GM06990 (cell line): ENCODE measurements at regions not wholly inside any gene's neighbourhood (a gene's known extent, or its start where the extent isn't known, plus 50 kb on each side); places are given as distances from the start of the nearest gene placed in this dataset.
"Not testable (repeated sequence)": the region's sequence is repeated elsewhere in the genome, so short reads cannot be mapped to it uniquely, and the experiment has no call there.

Source experiments
- DNase-seq: peaks from one replicate; pipeline ENCODE4 v3.0.0-alpha.2; 2011; ENCODE audit not compliant: insufficient read length; ENCODE audit errors: extremely low read depth
- H3K27me3 ChIP-seq: replicated peaks from 2 replicates; pipeline ENCODE4 v1.6.0; 2011; ENCODE audit warnings: low read length; ENCODE audit not compliant: control insufficient read depth, insufficient read depth
- H3K36me3 ChIP-seq: 2 replicates; pipeline ENCODE4 v1.5.1; 2011; ENCODE audit warnings: low read length; ENCODE audit not compliant: control insufficient read depth, insufficient read depth
- H3K4me3 ChIP-seq: replicated peaks from 2 replicates; pipeline ENCODE4 v1.5.1; 2011; ENCODE audit warnings: low read depth, mild to moderate bottlenecking, control low read depth, low read length
- TF ChIP-seq, protein P1 (sequence below): IDR thresholded peaks from 2 replicates; pipeline ENCODE4 v1.5.1; 2011; ENCODE audit warnings: low read length, control low read depth, mild to moderate bottlenecking, inconsistent platforms; ENCODE audit not compliant: insufficient read depth, poor library complexity, severe bottlenecking

DNA sequence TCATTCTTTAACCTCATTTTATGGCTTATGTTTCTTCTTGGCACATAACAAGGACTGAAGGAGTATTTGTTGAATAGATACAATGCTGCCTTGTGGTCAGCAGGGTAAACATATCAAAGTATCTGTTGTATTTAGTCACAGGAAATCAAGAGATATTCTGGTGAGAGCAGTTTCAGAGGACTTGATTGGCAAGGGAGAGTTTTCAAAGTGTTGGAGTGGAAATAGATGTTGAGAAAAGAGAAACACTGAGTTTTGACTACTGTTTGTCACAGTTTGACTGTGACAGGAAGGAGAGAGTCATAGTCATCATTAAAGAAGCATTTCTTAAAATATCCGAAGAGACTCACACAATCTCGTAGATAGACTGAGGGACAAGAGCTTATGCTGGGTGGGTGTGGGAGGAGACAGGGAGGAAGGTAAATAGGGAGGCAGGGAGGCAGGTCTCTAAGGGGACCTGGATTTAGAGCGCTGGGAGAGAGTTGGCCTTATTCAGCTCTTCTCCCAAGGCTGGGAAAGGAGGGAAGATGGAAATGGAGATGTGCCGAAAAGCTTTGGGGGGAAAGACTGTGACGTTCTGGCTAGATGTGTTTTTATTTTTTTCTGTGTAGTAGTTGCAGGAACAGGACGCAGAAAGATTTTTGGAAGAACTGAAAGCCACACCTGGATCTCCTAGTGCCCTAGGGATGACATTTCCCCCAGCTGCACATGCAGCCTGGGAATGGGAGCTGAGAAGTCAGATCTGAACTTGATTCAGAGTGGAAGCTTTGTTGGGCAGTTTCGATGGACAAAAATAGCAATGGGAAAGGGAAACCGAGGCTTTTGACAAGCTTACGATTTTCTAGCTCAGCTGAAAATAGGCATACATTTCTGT is 65.0 kb upstream of the IFNGR1 start:
- H3K27me3 ChIP-seq = no peaks in the 10 kb centered on the region
- H3K4me3 ChIP-seq = peak overlapping the region; percentile 47
- peak; percentile 66 for DNase-seq
- TF ChIP-seq, protein P1, sequence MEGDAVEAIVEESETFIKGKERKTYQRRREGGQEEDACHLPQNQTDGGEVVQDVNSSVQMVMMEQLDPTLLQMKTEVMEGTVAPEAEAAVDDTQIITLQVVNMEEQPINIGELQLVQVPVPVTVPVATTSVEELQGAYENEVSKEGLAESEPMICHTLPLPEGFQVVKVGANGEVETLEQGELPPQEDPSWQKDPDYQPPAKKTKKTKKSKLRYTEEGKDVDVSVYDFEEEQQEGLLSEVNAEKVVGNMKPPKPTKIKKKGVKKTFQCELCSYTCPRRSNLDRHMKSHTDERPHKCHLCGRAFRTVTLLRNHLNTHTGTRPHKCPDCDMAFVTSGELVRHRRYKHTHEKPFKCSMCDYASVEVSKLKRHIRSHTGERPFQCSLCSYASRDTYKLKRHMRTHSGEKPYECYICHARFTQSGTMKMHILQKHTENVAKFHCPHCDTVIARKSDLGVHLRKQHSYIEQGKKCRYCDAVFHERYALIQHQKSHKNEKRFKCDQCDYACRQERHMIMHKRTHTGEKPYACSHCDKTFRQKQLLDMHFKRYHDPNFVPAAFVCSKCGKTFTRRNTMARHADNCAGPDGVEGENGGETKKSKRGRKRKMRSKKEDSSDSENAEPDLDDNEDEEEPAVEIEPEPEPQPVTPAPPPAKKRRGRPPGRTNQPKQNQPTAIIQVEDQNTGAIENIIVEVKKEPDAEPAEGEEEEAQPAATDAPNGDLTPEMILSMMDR = no peak
- H3K36me3 ChIP-seq = no peaks in the 10 kb centered on the region

DNA sequence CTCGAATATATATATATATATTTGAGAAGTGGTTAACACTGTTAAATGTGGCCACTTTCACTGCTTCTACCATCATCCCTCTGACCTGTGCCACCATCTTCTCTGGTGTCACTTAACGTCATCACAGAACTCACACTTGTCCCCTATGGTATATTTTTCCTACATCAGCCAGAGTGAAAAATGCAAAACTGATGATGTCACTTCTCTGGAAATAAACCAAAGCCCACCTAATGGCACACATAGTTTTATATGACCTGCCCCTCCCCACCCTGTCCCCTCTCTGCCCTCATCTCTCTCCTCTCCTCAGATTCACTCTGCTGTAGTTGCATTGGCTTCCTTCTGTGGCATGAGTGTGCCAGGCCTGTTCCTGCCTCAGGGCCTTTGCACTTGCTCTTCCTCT is 63.9 kb upstream of the IFNGR1 start:
- no peaks in the 10 kb centered on the region for H3K36me3 ChIP-seq
- H3K27me3 ChIP-seq = no peaks in the 10 kb centered on the region
- TF ChIP-seq, protein P1 = no peak
- H3K4me3 ChIP-seq = no peak overlapping the region
- DNase-seq = no peak

DNA sequence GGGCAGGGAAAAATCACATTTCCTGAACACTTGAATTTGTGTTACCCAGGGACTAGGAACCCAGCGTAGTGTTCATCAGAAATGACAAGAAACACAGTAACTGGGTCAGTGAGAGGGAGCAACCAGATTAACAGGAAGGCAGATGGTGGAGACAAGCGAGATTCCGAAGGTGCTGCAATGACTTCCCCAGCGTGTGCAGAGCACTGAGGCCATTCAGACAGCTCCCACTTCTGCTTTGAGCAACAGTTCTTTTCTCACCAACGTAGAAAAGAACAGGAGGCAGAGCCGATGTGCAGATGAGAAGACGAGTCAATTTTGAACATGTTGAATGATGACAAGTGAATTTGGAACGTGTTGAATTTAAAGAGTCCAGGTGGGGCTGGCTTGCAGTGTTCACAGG is 63.1 kb upstream of the IFNGR1 start:
- Histone ChIP-seq H3K36me3 (no peaks in the 10 kb centered on the region), H3K4me3 (no peak overlapping the region), H3K27me3 (no peaks in the 10 kb centered on the region)
- TF ChIP-seq, protein P1 = no peak
- DNase-seq = peak; percentile 41

DNA sequence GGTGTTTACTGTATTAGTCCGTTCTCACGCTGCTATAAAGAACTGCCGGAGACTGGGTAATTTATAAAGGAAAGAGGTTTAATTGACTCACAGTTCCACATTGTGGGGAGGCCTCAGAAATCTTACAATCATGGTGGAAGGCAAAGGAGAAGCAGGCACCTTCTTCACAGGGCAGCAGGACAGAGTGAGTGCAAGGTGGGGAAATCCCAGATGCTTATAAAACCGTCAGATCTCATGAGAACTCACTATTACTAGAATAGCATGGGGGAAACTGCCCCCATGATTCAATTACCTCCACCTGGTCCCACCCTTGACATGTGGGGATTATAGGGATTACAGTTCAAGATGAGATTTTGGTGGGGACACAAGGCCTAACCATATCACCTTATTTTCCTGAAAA is 60.1 kb upstream of the IFNGR1 start:
- not testable (repeated sequence) for H3K4me3 ChIP-seq, H3K27me3 ChIP-seq, H3K36me3 ChIP-seq

DNA sequence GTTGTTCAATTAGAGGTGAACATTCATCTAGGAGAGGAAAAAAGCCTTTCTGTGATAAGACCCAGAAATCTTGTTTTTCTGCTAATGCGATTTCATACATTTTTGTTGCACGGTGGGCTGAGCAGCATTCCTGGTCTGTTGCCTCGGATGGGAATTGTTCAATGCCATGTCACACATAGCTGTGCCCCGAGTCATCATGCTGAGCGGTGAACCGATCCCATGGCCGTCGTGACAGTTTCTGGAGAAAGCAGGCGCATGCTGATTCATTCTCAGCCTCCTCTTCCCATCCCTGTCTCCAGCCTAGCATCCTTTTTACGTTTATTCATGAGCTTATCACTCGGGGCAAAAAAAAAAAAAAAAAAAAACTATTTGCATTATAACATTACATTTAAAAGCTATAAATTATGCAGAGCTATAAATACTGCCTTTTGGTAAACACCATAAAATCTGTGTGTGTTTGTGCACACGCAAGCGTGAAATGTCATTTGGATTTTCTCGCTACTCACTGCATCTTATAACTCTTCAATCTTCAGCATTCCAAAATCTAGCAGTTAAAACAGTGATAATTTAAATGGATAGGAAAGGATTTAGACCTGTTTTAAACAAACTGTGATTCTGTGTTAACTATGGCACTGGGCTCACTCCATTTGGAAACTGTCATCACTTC is 58.9 kb upstream of the IFNGR1 start:
- DNase-seq = no peak
- no peak overlapping the region for H3K4me3 ChIP-seq
- TF ChIP-seq, protein P1 = no peak

More for the DNA sequence above, 60.1 kb upstream of the IFNGR1 start:
- DNase-seq = not testable (repeated sequence)

DNA sequence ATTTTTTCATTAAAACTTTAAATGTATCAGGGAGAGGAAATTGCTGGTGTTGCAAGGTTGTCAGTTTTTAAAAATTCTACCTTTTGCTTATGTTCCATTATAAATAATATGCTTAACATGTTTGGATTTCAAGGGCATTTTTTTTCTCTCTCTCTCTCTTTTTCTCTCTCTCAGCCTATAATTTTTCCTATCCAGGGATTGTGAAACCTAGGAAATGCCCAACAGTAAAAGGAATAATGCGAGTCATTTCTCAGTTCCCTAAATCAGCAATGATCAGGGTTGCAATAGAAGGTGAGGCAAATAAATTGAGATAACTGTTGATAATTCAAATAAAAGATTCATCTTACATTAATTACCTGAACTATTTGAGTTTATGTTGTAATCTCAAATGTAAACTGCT is 53.2 kb upstream of the IFNGR1 start:
- TF ChIP-seq, protein P1 = no peak
- Histone ChIP-seq H3K27me3 (no peaks in the 10 kb centered on the region), H3K4me3 (no peak overlapping the region), H3K36me3 (no peaks in the 10 kb centered on the region)
- DNase-seq = no peak

More for the DNA sequence above, 58.9 kb upstream of the IFNGR1 start:
- Histone ChIP-seq H3K27me3 (no peaks in the 10 kb centered on the region), H3K36me3 (no peaks in the 10 kb centered on the region)
